K562 (cell line): ENCODE measurements at regions not wholly inside any gene's neighbourhood (a gene's known extent, or its start where the extent isn't known, plus 50 kb on each side); places are given as distances from the start of the nearest gene placed in this dataset.

ENCODE experiments used
- BCLAF1 ChIP-seq, 2 experiments: fragments of 450-650 bp in 1 of 2; IDR thresholded peaks; 2 replicates each; pipeline ENCODE4 v1.6.1; 2011 to 2017; ENCODE audit warnings: low read depth in 2 of 2, antibody characterized with exemption in 1 of 2, borderline replicate concordance in 1 of 2, low read length in 1 of 2, mild to moderate bottlenecking in 1 of 2, mixed read lengths in 1 of 2; ENCODE audit not compliant: control insufficient read depth in 1 of 2
- KDM1A ChIP-seq, 2 experiments: fragments of 450-650 bp; IDR thresholded peaks; 2 replicates each; pipeline ENCODE4 v1.6.1; 2016; ENCODE audit warnings: mild to moderate bottlenecking in 2 of 2
- SRSF7 ChIP-seq: fragments of 200-400 bp; formaldehyde crosslinking; optimal IDR thresholded peaks from 2 replicates; pipeline ENCODE3; 2017; ENCODE audit warnings: mild to moderate bottlenecking, low read depth, low read length
- ZNF449 ChIP-seq: fragments of 250-450 bp; sonication (Bioruptor Pico); IDR thresholded peaks from 2 replicates; pipeline ENCODE4 v1.8.0; 2022; ENCODE audit warnings: moderate library complexity, mild to moderate bottlenecking, inconsistent platforms

GRCh38 chr6:147895272-147895671 is 386.8 kb downstream of the SAMD5 start:
- TF ChIP-seq KDM1A (IDR thresholded peaks at IDR 0.05) (no peak), ZNF449 (CRISPR knock-in tag) (no peak), BCLAF1 (IDR thresholded peaks at IDR 0.05; ENCODE audit: borderline replicate concordance in 1 of 2, control insufficient read depth in 1 of 2, low read depth in 2 of 2, low read length in 1 of 2) (no peak), SRSF7 (no peak)
